Spleen (tissue), 7 donors: ENCODE measurements at regions not wholly inside any gene's neighbourhood (a gene's known extent, or its start where the extent isn't known, plus 50 kb on each side); places are given as distances from the start of the nearest gene placed in this dataset.

Source experiments
- CTCF ChIP-seq, 11 experiments: fragments of 200-600 bp in 7 of 11; fragments of 450-650 bp in 4 of 11; sonication (generic) in 4 of 11; IDR thresholded peaks in 8 of 11; conservative IDR thresholded peaks in 3 of 11; 1 replicate in 7 of 11; 2 replicates in 4 of 11; pipeline versions ENCODE4 v1.4.0 to v1.8.0; 2016 to 2021; ENCODE audit warnings: antibody characterized with exemption in 11 of 11, inconsistent platforms in 4 of 11, mild to moderate bottlenecking in 1 of 11
- POLR2A ChIP-seq, 3 donors: fragments of 450-650 bp; IDR thresholded peaks; one replicate each; pipeline ENCODE4 v1.5.1; 2017; ENCODE audit warnings: antibody characterized with exemption in 3 of 3, mild to moderate bottlenecking in 1 of 3
- donor health status: DM: no; HTN: no; CAD: no; lungs with moderate emphysema.
- donor health status: DM: no; HTN: no; CAD: no.
- donor health status: DM: no; HTN: no; CAD: no.

- no peak for TF ChIP-seq CTCF (IDR thresholded peaks at IDR 0.05 in 8 of 11, conservative IDR thresholded peaks at IDR 0.05 in 3 of 11)
- TF ChIP-seq POLR2A (IDR thresholded peaks at IDR 0.05): no peak
Observed at GRCh38 chr4:28443801-28444412, 1583.3 kb downstream of the STIM2 start.
